Vagina (tissue), 2 donors: ENCODE measurements at regions not wholly inside any gene's neighbourhood (a gene's known extent, or its start where the extent isn't known, plus 50 kb on each side); places are given as distances from the start of the nearest gene placed in this dataset.

ENCODE experiments used
- POLR2A ChIP-seq, 2 donors: fragments of 450-650 bp; IDR thresholded peaks; one replicate each; pipeline ENCODE4 v1.6.1; 2017; ENCODE audit warnings: antibody characterized with exemption in 2 of 2, mild to moderate bottlenecking in 2 of 2, moderate library complexity in 2 of 2
- POLR2AphosphoS5 ChIP-seq, 2 donors: sonication (generic); formaldehyde crosslinking; IDR thresholded peaks; one replicate each; pipeline ENCODE4 v1.9.0; 2017; ENCODE audit warnings: antibody characterized with exemption in 2 of 2, mild to moderate bottlenecking in 2 of 2, low read depth in 1 of 2; ENCODE audit not compliant: insufficient read depth in 1 of 2
- TF ChIP-seq, protein P1 (sequence below), 3 experiments: fragments of 450-650 bp in 2 of 3; fragments of 200-600 bp in 1 of 3; sonication (generic) in 1 of 3; IDR thresholded peaks; one replicate each; pipeline ENCODE4 v1.5.1; 2017 to 2019; ENCODE audit warnings: antibody characterized with exemption in 3 of 3, mild to moderate bottlenecking in 2 of 3, moderate library complexity in 2 of 3

DNA sequence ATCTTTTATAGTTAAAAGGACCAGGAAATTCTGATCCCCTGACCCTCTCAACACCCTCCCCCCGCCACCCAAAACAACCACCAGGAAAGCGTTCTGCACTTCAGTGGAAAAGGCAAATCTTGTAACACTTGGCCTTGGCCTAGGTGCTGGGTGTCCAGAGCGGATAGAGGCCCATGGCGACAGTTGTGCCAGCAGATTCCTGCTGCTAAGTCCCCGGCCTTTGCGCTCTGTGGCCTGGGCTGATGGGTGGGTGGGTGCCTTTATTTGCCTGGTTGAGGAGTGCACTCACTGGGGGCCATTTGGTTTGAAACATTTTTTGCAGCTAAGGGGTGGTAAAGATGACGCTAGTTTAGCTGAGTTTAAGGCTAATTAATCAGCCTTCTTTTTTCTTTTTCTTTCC lies 127.9 kb upstream of the ERRFI1 start:
- TF ChIP-seq, protein P1, sequence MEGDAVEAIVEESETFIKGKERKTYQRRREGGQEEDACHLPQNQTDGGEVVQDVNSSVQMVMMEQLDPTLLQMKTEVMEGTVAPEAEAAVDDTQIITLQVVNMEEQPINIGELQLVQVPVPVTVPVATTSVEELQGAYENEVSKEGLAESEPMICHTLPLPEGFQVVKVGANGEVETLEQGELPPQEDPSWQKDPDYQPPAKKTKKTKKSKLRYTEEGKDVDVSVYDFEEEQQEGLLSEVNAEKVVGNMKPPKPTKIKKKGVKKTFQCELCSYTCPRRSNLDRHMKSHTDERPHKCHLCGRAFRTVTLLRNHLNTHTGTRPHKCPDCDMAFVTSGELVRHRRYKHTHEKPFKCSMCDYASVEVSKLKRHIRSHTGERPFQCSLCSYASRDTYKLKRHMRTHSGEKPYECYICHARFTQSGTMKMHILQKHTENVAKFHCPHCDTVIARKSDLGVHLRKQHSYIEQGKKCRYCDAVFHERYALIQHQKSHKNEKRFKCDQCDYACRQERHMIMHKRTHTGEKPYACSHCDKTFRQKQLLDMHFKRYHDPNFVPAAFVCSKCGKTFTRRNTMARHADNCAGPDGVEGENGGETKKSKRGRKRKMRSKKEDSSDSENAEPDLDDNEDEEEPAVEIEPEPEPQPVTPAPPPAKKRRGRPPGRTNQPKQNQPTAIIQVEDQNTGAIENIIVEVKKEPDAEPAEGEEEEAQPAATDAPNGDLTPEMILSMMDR (IDR thresholded peaks at IDR 0.05): no peak
- TF ChIP-seq POLR2A (IDR thresholded peaks at IDR 0.05): no peak
- TF ChIP-seq POLR2AphosphoS5 (IDR thresholded peaks at IDR 0.05; ENCODE audit: insufficient read depth in 1 of 2, low read depth in 1 of 2): no peak
